ENCODE measurements at regions not wholly inside any gene's neighbourhood (a gene's known extent, or its start where the extent isn't known, plus 50 kb on each side); places are given as distances from the start of the nearest gene placed in this dataset.
A peak's percentile ranks its signal among the peaks of the same experiment; 100 is the strongest.
"Not testable (repeated sequence)": the region's sequence is repeated elsewhere in the genome, so short reads cannot be mapped to it uniquely, and the experiment has no call there.

DNA sequence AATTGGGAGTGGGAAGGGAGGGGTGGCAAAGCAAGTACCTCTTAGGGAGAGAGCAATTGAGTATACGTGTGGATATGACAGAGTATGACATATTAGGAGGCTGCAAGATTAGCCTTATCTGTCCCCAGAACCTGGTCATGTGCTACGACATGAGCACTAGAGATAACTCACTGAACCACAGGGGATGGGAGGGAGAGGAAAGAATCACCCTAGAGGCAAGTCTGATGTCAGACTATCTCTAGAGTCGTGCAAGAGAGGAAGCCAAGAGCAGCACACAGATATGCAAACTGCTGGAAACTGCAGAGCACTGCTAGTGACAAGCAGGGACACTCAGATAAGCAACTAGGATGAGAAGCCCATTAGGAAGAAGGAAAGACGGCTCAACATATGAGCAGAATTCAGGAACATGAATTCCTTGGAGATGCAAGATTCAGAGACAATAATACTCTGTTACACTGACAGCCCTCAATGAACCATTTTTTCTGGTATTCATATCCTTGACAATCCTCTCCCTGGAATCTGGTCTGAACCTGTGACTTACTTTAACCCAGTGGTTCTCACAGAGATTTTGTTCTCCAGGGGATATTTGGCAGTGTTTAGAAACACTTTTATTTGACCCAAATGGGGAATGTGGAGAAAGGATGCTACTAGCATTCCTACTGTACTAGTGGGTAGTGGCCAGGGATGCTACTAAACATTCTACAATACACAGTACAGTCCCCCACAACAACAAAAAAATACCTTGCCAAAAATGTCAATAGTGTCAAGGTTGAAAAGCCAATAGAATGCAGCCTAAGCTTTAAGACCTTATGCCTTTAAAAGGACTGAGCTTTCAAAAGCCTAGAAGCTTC lies 84.0 kb upstream of the BMP2K start:
- DNase-seq: peak in 3 of 56 donors; percentile 4 to 23 (median 13)

DNA sequence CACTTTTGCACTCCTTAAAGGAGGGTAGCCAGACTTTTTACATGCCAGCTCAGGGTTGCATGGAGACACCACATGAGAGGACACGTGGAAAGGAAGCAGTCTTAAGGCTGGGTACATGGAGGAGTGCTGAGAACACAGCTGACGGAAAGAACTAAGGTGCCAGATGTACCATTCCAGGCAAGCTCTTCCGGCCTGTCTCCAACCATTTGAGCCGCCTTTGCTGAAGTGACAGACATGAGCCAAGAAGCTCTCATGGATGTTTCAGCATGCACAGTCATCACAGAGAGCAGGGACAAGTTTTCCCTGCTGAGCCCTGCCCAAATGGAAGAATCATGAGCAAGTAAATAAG lies 83.4 kb upstream of the BMP2K start:
- DNase-seq: peak in 6 of 56 donors; percentile 4 to 34 (median 15)

DNA sequence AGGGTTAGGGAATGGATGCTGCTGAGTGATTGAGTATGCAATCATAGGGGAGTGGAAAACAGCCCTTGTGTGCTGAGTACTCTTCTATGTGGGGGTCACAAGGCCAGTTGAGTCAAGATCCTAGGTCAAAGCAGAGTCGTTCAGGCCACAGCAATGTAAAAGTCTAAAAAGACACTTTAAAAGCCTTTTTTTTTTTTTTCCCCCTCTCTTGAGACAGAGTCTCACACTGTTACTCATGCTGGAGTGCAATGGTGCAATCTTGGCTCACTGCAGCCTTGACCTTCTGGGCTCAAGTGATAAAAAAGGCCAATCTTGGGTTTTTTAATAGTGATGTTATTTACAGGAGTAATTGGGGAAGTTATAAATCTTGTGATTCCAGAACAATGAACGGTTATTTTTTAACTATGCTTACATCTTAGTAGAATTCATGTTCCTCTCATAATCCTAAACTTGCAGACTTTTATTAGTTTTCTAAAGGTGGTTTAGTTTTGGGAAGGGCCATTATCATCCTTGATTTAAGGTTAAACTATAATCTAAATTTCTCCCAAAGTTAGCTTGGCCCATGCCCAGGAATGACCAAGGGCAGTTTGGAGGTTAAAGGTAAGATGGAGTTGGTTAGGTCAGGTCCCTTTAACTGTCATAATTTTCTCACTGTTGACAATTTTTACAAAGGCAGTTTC lies 82.2 kb upstream of the BMP2K start:
- DNase-seq: no peak

DNA sequence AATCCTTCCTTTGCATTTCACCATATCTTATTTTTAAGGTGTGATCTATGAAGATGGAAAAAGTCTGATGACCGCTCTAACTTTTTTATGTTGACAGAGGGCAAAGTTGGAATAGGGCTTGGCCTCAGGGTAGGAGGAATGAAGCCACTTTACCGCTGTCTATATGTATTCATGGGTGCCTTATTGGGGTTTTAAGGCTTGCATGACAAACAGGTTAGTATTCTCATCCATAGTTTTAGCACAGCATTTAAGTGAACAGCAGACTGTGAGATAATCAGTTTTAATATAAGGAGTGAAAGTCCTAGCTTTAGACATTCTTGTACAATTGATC lies 81.7 kb upstream of the BMP2K start:
- no peak for DNase-seq

DNA sequence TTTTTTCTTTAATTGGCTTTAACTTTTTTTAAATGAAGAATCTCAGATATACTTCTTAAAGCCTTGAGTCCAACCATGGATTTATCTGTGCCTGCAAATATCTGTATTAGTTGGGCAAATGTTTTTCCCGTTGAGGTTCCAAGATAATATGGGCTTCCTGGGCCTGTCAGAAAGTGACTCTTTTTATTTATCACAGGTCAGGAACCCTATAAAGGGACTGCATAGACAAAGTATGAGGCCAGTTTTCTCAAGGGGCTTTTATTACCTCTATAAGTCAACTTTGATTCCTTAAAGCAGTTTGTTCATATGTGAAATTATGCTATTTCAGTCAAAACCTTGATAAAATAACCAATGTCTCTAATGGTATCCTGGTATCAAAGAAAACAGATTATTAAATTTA lies 80.2 kb upstream of the BMP2K start:
- DNase-seq: no peak

DNA sequence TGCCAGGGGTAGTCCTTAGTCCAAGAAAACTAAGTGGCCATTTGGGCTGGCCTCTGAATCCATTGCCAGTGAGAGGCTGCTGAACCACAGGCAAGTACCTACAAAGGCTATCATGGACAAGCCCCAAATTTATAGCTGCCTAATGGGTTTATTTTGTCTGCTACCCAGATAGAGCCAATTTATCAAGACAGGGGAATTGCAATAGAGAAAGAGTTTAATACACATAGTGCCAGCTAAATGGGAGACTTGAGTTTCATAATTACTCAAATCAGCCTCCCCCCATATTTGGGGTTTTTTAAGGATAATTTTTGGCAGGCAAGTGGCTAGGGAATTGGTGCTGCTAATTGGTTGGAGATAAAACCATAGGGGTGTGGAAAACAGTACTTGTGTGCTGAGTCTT lies 73.1 kb upstream of the BMP2K start:
- DNase-seq: no peak

DNA sequence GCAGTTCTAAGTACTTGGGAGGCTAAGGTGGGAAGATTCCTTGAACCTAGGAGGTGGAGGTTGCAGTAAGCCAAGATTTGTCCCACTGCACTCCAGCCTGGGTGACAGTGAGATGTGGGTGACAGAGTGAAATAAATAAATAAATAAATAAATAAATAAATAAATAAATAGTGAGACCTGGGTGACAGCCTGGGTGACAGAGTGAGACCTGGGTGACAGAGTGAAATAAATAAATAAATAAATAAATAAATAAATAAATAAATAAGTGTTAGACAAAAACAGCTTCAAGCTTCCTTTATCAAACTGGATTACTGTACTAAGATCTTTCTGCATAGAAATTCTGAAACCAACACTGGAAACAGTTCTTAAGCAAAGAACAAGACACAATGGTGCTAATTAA lies 71.8 kb upstream of the BMP2K start:
- no peak for DNase-seq

DNA sequence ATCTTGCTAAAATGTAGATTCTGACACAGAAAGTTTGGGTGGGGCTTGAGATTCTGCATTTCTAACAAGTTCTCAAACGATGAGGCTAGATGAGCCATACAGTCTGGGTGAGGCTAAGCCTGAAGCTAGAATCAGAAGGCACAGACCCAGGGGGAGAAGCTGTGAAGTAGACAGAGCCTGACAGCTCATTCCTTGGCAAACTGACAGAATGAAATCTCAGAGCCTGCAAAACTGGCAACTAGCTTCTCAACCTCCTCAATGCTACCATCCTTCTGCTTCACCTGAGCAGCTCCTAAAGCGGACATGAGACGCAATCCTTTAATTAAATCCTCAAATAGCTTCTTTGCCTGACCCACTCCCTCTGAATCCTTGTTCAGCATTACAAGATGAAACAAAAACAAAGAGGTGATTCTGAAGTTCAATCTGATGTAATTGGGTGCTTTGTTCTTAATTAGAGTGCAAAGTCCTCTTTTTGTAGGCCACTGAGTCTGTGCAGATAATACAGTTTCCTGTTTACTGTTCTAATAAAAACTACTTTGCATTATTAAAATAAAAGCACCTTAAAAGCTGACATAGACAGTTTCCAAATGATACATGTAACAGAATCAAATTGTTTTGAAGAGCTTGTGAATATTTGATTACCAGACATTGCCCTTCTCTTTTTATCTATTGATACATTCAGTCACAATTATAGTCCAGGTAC lies 71.0 kb upstream of the BMP2K start:
- peak in 4 of 56 donors; percentile 8 to 47 (median 28) for DNase-seq

DNA sequence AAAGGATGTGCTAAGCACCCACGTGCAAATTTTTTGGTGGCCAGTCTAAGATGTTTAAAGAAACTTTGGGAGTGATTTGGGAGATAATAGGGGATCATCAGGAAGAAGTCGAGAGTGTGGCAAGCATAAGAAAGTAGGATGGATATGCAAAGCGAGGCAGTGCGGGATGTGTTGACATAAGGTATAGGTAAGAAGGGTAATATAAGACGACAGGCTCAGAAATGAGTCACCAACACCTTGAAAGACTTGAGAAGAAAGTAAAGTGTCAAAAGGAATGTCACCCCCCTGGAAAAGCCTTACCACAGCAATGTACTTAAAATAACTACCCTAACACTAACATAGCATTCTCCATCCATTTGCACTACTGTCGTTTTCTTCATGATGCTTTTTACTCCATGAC lies 69.8 kb upstream of the BMP2K start:
- DNase-seq: no peak

DNA sequence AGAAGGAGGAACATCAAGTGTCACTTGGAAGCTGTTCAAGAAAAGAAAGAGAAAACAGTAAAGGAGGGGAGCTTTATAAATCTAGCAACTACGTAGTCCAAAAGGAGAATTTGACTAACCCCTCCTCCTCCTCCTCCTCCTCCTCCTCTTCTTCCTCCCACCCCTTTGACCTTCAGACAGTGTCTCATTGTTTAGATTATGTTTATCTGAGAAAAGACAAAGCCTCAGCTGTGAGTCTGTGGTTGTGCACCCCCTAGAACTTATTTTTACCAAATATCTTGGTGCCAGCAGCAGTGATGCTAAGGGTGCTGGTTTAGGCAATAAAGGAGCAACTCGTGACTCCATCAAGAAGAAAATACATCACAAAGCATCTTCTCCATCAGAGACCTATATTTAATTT lies 68.9 kb upstream of the BMP2K start:
- peak in 3 of 56 donors; percentile 8 to 21 (median 16) for DNase-seq

DNA sequence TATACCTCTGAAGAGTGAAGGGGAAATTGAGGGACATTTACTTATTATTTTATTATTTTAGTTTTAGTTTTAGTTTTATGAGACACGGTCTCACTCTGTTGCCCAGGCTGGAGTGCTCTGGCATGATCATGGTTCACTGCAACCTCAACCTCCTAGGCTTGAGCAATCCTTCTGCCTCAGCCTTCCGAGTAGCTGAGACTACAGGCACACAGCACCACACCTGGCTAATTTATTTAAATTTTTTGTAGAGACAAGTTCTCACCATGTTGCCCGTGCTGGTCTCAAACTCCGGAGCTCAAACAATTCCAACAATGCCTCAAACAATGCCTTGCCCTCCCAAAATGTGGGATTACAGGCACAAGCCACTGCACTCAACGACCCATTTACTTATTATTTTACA lies 68.4 kb upstream of the BMP2K start:
- DNase-seq: no peak

DNA sequence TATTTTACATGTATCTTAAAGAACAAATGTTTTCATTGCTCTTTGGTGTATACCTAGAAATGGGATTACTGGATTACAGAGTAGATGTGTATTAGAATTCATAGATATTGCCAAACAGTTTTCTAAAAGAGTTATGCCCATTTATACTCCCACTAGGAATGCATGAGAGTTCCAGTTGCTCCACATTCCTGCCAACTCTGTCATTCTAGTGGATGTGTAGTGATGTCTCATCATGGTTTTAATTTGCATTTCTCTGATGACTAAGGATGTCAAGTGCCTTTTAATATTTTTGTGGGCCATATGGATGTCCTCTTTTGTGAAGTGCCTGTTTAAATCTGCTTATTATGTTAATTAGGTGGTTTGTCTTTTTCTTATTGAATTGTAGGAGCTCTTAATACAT lies 65.6 kb upstream of the BMP2K start:
- DNase-seq: no peak

DNA sequence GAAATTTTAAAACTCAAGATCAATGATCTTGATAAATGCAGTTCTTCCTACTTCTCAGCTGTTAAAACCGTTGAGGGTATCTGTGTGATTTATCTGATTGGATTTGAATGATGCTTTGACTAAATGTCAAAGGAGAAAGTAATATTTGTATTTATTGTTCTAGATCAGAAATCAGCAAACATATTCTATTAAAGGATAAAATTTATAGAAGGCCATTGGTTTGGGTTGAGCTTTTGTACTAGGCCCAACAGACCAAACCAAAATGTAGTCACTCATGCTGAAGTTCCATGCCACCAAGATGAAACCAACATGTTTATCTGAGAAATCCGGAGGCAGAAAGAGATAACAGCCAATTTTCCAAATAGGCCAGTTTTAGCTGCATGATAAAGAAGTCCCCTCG lies 64.5 kb upstream of the BMP2K start:
- no peak for DNase-seq

DNA sequence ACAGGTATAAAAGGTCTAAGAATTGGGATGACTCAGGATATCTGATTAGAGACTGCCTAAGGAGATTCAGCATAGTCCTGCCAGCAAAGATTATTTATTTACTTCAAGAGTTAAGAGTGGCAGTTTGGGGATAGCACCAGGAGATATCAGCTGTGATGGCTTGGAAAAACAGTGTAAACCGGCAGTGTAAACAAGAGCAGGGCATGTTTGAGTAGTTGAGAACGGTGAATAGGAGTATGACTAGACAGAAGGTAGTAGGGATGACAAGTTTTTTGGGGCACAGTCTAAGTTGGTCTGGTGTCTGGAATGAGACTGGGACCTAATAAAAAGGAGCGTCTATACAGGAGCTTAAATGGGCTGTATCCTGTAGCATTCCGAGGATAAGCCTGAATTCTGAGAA lies 61.6 kb upstream of the BMP2K start:
- not testable (repeated sequence) for DNase-seq

DNA sequence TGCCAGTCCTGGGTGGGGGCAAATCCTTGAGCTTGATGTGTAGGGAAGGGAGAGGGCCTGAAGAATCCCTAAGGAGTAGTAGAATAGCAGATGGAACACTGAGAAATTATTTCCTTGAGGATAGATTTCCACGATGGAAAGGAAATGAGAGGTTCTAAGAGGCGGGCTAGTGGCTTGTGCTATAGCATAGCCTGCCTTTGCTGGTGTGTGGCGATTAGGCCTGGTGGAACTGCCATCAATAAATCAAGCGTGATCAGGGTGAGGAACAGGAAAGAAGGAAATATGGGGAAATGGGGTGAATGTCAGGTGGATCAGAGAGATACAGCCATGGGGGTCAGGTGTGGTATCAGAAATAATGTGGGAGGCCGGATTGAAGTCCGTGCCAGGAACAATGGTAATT lies 60.8 kb upstream of the BMP2K start:
- DNase-seq: not testable (repeated sequence)

DNA sequence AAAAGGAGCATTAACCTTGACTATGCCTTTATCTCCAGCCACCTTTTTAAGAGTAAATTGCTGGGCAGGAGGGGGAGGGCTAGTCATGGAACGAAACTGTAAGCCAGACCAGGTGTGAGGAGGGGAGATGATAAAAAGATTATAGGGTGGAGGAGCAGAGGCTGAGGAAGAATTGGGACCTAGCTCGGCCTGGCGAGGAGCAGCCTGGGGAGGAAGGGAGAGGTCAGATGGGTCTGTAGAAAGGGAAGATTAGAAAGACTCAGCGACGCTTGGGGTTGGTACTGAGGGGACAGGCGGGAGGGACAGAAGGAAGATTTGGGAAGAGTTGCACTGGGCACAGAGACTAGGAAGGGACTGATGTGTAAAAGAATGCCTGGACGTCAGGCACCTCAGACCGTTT lies 58.4 kb upstream of the BMP2K start:
- not testable (repeated sequence) for DNase-seq

DNA sequence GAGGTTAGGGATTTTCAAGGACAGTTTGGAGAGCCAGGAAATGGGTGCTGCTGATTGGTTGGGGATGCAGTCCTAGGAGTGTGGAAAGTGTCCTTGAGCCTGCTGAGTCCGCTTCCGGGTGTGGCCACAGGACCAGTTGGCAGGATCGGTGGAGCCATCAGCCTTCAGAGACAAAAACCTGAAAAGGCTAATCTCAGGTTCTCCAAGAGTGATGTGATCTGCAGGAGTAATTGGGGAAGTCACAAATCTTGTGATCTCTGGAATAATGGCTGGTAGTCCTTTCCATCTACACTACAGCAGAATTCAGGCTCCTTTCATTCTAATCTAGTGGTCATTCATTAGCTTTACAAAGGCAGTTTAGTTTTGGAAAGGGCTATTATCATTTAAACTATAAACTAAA lies 55.9 kb upstream of the BMP2K start:
- no peak for DNase-seq

DNA sequence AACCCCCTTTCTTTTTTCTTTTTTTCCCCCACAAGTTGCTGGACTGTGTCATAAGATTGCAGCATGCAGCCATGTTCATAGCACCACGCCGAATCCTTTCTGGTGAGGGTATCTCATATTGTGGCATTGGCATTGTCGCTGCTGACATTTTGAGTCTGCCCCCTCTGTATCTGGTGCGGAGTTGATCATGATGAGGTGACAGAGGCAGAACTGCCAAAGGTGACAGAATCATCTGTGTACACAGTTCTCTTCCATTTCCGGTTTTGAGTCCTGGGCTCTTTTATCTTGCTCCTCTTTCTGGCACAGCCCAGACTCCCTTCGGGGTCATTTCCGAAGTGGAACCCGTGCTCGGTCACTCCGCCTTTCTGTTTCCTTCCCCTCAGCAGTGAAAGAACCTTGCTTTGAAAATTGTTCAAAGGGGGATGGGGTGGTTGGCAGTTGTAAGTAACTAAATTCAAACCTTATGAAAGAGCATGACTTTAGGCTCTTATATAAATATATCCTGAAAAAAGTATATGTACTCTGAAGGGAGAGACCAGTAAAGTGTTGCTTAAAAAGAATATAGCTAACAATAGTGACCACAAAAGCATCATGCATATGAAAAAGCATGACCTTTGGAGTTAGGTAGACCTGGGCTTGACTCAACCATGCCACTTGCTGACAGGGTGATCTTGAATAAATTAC lies 55.0 kb upstream of the BMP2K start:
- peak in 1 of 56 donors; percentile 35 for DNase-seq

DNA sequence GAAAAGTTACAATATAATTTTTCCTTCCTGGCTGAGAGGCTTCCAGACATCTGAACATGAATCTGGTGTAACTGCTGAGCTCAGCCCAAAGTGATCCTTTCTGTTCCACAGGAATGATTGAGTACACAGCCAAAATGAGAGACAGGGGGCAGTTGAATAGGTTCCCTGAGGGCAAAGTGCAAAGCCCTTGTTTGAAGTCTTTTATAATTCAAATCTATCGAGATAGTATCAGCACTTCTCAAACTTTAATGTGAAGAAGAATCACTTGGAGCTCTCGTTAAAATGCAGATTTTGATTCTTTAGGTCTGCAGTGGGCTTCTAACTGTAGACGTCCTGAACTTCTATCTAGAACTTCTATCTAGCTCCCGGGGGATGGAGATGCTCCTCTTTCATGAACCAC lies 54.4 kb upstream of the BMP2K start:
- DNase-seq: no peak

DNA sequence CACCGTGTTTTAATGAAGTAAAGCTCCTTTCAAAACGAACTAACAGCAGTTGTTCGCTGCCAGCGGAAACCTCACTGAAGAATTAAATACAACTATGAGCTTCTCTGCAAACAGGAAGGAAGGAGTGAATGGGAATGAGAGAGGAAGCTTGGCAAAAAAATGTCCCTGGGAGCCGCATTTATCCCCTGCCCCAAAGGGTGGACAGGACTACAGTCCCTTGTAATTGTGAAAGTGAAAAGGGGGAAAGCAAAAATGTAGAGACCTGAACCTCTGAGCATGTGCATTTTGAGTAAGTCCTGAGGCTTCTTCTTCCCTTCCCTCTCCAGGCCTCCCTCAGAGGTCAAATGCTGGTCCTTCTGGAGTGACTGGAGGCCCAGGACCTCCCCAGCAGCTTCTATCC lies 53.8 kb upstream of the BMP2K start:
- DNase-seq: no peak

DNA sequence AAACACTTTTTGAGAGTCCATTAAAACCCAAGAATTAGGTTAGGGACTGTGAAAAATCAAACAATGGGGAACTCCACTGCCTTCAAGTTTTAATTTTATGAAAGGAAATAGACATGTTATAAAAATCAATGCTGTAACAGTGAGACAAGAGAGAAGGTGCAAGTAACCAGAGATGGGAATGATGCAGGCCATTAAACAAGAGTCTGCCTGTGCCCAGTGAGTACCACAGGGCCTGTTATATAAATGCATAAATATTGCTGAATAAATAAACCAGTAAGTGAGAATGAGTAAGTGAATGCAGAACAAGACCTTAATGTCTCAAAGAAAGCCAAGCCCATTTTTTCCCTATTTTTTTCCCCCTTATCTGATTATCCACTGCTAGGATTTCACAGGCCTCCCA lies 53.3 kb upstream of the BMP2K start:
- no peak for DNase-seq

Data from amygdala (tissue), 56 donors.